ENCODE measurements at regions not wholly inside any gene's neighbourhood (a gene's known extent, or its start where the extent isn't known, plus 50 kb on each side); places are given as distances from the start of the nearest gene placed in this dataset.

- Histone ChIP-seq H3K27ac (no peak overlapping the region), H3K4me3 (ENCODE audit: low read depth, low read length) (no peak overlapping the region), H3K27me3 (ENCODE audit: insufficient read depth, low read depth, severe bottlenecking) (no peaks in the 10 kb centered on the region), H3K9me3 (ENCODE audit: severe bottlenecking) (no peaks in the 10 kb centered on the region), H3K36me3 (no peaks in the 10 kb centered on the region)
- no peak for DNase-seq
- no peak for TF ChIP-seq CTCF (IDR thresholded peaks at IDR 0.05; ENCODE audit: low read depth, low read length)
Measured at GRCh38 chr3:59411186-59411585, 361.4 kb upstream of the CFAP20DC start.

- DNase-seq, result no peak
- TF ChIP-seq CTCF (IDR thresholded peaks at IDR 0.05; ENCODE audit: low read depth, low read length), result no peak
- Histone ChIP-seq H3K4me3 (ENCODE audit: low read depth, low read length) (no peak overlapping the region), H3K36me3 (no peaks in the 10 kb centered on the region), H3K27ac (no peak overlapping the region), H3K9me3 (ENCODE audit: severe bottlenecking) (no peaks in the 10 kb centered on the region), H3K27me3 (ENCODE audit: insufficient read depth, low read depth, severe bottlenecking) (no peaks in the 10 kb centered on the region)
Measured at GRCh38 chr3:59408047-59408624, 358.3 kb upstream of the CFAP20DC start.

GRCh38 chr3:59407425-59407824, 357.6 kb upstream of the CFAP20DC start:
- H3K4me3 ChIP-seq (ENCODE audit: low read depth, low read length), result no peak overlapping the region
- no peak for DNase-seq
- H3K27ac ChIP-seq, result no peak overlapping the region
- no peak for TF ChIP-seq CTCF (IDR thresholded peaks at IDR 0.05; ENCODE audit: low read depth, low read length)
- no peaks in the 10 kb centered on the region for H3K36me3 ChIP-seq
- H3K27me3 ChIP-seq (ENCODE audit: insufficient read depth, low read depth, severe bottlenecking), result no peaks in the 10 kb centered on the region
- no peaks in the 10 kb centered on the region for H3K9me3 ChIP-seq (ENCODE audit: severe bottlenecking)

GRCh38 chr3:59406943-59407342, 357.1 kb upstream of the CFAP20DC start:
- no peak for DNase-seq
- H3K27me3 ChIP-seq (ENCODE audit: insufficient read depth, low read depth, severe bottlenecking), result no peaks in the 10 kb centered on the region
- no peaks in the 10 kb centered on the region for H3K9me3 ChIP-seq (ENCODE audit: severe bottlenecking)
- H3K27ac ChIP-seq, result no peak overlapping the region
- no peaks in the 10 kb centered on the region for H3K36me3 ChIP-seq
- H3K4me3 ChIP-seq (ENCODE audit: low read depth, low read length), result no peak overlapping the region
- no peak for TF ChIP-seq CTCF (IDR thresholded peaks at IDR 0.05; ENCODE audit: low read depth, low read length)

- Histone ChIP-seq H3K9me3 (ENCODE audit: severe bottlenecking) (no peaks in the 10 kb centered on the region), H3K36me3 (no peaks in the 10 kb centered on the region), H3K4me3 (ENCODE audit: low read depth, low read length) (no peak overlapping the region), H3K27ac (no peak overlapping the region), H3K27me3 (ENCODE audit: insufficient read depth, low read depth, severe bottlenecking) (no peaks in the 10 kb centered on the region)
- no peak for TF ChIP-seq CTCF (IDR thresholded peaks at IDR 0.05; ENCODE audit: low read depth, low read length)
- DNase-seq, result no peak
Measured at GRCh38 chr3:59404851-59405250, 355.0 kb upstream of the CFAP20DC start.

GRCh38 chr3:59404064-59404463, 354.2 kb upstream of the CFAP20DC start:
- H3K36me3 ChIP-seq, result no peaks in the 10 kb centered on the region
- H3K27me3 ChIP-seq (ENCODE audit: insufficient read depth, low read depth, severe bottlenecking), result no peaks in the 10 kb centered on the region
- no peak for DNase-seq
- no peaks in the 10 kb centered on the region for H3K9me3 ChIP-seq (ENCODE audit: severe bottlenecking)
- TF ChIP-seq CTCF (IDR thresholded peaks at IDR 0.05; ENCODE audit: low read depth, low read length), result no peak
- no peak overlapping the region for H3K27ac ChIP-seq
- H3K4me3 ChIP-seq (ENCODE audit: low read depth, low read length), result no peak overlapping the region

Data from WERI-Rb-1 (cell line).